HG02840 (cell line): ENCODE measurements at regions not wholly inside any gene's neighbourhood (a gene's known extent, or its start where the extent isn't known, plus 50 kb on each side); places are given as distances from the start of the nearest gene placed in this dataset.
"Not testable (repeated sequence)": the region's sequence is repeated elsewhere in the genome, so short reads cannot be mapped to it uniquely, and the experiment has no call there.

Experiments used
- ATAC-seq: cut with Tn5 transposase; IDR thresholded peaks from one replicate; pipeline ENCODE4 v1.9.1; 2021; ENCODE audit warnings: mild to moderate bottlenecking, moderate library complexity, moderate number of reproducible peaks; ENCODE audit not compliant: unreplicated experiment, low FRiP score

DNA sequence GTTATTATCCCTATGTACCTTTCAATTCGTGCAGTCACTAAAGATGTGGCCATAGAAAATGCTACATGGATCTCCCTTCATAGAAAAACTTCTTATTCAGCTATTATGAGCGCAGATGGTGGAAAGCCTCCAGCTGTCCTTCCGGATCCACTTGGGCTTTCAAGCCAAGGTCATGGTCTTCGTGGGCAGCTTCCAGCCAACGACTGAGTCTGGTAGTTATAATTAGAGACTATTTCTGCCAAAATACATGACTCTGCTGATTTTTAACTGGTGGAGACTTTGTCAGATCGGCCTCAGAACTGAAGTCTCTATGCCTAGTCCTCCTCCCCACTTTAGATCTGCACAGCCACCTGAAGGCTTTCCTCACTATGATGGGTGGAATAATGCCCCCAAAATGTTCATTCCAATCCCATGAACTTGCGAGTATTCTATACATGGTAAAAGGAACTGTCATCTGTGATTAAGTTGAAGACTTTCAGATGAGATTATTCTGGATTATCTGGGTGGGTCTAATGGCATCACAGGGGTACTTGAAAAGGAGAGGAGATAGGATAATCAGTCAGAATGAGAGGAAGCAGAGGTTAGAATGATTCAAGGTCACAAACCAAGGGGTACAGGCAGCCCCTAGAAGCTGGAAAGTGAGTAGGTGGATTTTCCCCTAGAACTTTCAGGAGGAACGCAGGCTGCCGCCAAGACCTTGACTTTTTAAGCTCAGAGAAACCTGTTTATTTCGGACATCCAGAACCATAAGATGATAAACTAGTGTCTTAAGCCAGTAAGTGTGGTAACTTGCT, 171.1 kb upstream of the CXCL13 start:
- no peak for ATAC-seq

- no peak for ATAC-seq
These were observed 168.5 kb upstream of the CXCL13 start for GRCh38 chr4:77437079-77437478.

DNA sequence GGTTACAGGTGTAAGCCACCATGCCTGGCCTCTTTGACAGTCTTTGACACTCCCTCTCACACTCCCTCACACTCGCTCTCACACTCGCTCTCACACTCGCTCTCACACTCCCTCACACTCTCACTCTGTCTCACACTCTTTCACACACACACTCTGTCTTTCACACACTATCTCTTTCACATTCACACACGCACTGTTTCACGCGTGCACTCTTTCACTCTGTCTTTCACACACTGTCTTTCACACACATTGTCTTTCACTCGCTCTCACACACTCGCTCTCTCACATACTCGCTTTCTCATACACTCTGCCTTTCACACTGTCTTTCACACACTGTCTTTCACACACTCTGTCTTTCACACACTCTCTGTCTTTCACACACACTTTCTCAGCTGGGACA, 167.1 kb upstream of the CXCL13 start:
- no peak for ATAC-seq

DNA sequence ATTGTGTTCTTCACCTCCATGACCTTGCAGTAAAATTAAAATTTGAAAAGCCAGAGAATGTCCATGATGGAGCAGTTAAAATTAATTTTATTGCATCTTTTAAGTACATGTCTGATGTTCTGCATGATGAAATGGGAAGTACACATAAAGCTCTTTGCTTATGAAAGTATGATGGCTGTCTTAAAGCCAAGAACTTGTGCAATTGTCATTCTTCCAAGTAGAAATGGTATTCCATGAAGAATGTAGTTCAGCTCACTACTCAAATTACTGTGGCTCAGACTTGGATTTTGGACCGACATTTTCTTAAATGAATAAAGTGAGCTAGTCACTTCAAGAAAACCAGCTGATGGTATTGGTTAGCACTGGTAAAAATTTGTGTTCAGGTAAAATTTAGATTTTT, 161.7 kb upstream of the CXCL13 start:
- no peak for ATAC-seq

GRCh38 chr4:77445823-77446222, 159.8 kb upstream of the CXCL13 start:
- no peak for ATAC-seq

GRCh38 chr4:77446601-77447000, 159.0 kb upstream of the CXCL13 start:
- ATAC-seq: no peak

DNA sequence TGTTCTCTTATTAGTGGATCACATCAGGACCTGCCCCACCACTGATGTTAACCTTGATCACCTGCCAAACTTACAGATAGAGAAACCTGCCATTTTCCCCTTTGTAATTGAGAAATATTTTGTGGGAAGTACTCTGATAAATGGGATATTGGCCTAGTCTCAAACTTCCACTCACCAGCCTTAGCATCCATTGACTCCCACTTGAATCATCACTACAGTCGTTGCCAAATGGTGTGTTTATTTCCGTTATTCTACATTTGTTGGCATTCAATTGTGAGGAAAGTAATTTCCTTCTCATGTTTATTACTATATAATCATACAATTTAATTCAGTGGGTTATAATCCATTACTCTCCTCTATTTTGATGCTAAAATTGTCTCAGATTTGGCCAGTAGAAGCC, 156.4 kb upstream of the CXCL13 start:
- no peak for ATAC-seq

DNA sequence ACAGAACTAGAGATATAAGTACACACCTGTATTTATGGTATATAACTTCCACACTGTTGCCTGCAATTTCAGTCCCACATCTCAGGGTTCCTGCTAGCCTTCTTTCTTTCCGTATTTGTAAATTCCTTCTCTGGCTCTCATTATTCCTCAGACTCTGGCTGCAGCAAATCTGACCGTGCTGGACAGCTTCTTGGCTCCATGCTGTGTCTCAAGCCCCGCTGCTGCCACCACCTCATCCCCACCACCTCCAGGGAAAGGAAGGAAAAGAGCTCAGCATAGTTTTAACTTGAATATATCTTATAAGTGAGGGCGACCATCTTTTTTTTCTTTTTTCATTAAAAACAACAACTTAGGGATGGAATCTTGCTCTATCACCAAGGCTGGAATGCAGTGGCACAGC, 155.6 kb upstream of the CXCL13 start:
- no peak for ATAC-seq

GRCh38 chr4:77451530-77451929, 154.1 kb upstream of the CXCL13 start:
- ATAC-seq: no peak

GRCh38 chr4:77452117-77452516, 153.5 kb upstream of the CXCL13 start:
- not testable (repeated sequence) for ATAC-seq

- ATAC-seq: no peak
These were observed 151.7 kb upstream of the CXCL13 start for GRCh38 chr4:77453911-77454310.

DNA sequence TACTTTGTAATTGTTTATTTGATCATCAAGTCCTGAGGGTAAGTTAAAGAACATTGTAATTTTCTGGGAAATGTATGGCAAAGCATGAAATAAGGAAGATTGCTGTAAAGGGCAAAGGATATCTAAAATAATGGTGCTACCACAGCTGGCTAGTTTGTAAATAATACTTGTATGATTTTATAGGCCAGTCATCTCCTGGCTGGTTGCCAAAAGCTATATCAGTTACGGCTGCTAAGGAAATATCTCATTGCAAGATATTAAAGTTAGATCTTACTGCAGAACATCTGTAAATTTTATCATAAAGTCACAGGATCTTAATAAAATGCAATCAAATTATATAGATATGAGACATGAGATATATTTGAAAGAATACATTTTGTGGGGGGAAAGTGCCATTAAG, 150.8 kb upstream of the CXCL13 start:
- no peak for ATAC-seq

DNA sequence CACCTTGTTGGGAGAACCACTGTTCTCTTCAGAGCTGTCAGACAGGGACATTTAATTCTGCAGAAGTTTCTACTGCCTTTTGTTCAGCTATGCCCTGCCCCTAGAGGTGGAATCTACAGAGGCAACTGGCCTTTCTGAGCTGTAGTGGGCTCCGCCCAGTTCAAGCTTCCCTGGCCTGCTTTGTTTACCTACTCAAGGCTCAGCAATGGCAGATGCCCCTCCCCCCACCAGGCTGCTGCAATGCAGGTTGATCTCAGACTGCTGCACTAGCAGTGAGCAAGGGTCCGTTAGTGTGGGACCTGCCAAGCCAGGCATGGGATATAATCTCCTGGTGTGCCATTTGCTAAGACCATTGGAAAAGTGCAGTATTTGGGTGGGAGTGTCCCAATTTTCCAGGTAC, 141.5 kb upstream of the CXCL13 start:
- not testable (repeated sequence) for ATAC-seq

DNA sequence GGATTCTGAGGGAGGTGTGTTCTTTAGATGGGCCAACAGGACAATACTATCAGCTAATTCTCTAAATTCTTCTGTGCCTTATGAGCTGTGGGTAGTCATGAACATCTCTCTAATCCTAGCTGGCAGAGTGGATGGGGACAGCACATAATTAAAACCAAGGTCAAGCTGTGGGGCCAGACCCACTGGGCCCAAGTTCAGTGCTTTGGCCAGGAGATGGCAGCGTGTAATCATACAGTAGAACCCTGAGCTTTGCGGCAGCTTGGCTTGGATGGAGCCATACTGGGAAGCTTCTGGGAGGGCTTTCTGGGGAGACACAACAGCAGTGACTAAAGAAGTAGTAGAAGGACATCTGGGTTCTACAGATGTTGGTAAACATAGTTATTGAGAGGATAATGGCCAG, 140.3 kb upstream of the CXCL13 start:
- no peak for ATAC-seq

GRCh38 chr4:77466430-77466829, 139.2 kb upstream of the CXCL13 start:
- ATAC-seq: no peak

GRCh38 chr4:77471821-77472495, 133.7 kb upstream of the CXCL13 start:
- ATAC-seq: no peak

DNA sequence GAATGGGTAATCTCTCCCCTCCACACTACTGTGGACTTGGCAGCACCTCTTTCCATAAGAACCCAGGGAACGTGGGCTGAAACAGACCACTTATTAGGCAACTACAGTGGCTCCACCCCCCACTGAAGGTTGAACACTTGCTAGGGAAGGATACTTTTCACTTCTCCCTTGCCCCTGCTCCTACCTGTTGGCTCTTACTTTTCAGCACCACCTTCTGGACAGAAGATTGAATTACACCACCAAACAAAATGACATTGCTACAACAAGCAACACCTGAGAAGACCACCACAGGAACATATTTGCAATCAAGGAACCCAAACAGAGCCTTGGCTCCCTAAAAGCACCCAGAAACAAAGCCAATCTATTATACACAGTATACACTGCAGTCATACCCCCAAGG, 132.1 kb upstream of the CXCL13 start:
- no peak for ATAC-seq

GRCh38 chr4:77481856-77482255, 123.8 kb upstream of the CXCL13 start:
- no peak for ATAC-seq

GRCh38 chr4:77488882-77489281, 116.7 kb upstream of the CXCL13 start:
- no peak for ATAC-seq

GRCh38 chr4:77493120-77493752, 112.4 kb upstream of the CXCL13 start:
- no peak for ATAC-seq

DNA sequence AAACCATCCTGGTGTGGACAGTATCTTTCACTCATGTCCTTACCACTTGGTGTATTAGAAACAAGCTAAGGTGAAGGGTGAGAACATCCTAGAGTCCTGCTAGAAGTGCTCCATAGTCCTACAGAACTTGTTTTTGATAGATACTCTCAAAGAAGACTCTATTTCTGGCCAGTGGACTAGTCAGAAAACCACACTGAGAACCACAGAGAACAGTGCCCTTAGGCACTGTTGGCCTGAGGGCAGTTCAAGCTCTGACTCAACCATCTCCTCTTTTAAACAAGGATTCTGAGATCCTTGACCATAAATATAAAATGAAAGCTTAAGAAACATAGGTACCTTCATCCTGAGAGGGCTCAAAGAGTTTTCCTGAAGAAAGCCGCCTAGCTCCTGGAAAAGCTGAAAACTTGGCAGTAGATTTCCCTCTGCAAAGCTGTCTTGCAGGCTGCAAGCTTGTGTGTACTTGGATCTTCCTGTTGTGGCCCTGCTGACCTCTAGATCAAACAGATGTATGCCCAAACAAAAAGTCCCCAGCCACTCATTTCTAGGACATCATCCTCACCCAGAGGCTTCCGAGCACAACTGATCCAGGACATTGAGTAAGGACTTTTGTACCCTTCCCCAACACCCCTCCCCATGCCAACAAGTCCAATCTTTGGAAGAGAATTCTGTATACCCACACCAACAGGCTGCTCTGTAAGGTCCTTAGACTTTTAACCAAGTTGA, 111.6 kb upstream of the CXCL13 start:
- ATAC-seq: no peak
